ENCODE measurements at regions not wholly inside any gene's neighbourhood (a gene's known extent, or its start where the extent isn't known, plus 50 kb on each side); places are given as distances from the start of the nearest gene placed in this dataset.

- H3K4me3 ChIP-seq (ENCODE audit: low read length): no peak overlapping the region
- H3K27me3 ChIP-seq (replicated peaks; ENCODE audit: control insufficient read depth, insufficient read depth, low read length): no peaks in the 10 kb centered on the region
- peaks cover 13% of the 10 kb centered on the region for H3K9me3 ChIP-seq (ENCODE audit: control insufficient read depth, low read length)
- no peak for DNase-seq (ENCODE audit: low read depth)
- H3K9ac ChIP-seq (ENCODE audit: low read length): no peak overlapping the region
- H3K4me1 ChIP-seq (ENCODE audit: control insufficient read depth, insufficient read depth, low read length): no peaks in the 10 kb centered on the region
- H3K36me3 ChIP-seq (ENCODE audit: control insufficient read depth, insufficient read depth, low read length, severe bottlenecking): no peaks in the 10 kb centered on the region
These were observed 280.3 kb upstream of the SLITRK3 start for GRCh38 chr3:165476399-165477060.

GRCh38 chr3:165466856-165467255, 270.7 kb upstream of the SLITRK3 start:
- Histone ChIP-seq H3K27me3 (replicated peaks; ENCODE audit: control insufficient read depth, insufficient read depth, low read length) (no peaks in the 10 kb centered on the region), H3K36me3 (ENCODE audit: control insufficient read depth, insufficient read depth, low read length, severe bottlenecking) (no peaks in the 10 kb centered on the region), H3K9me3 (ENCODE audit: control insufficient read depth, low read length) (no peaks in the 10 kb centered on the region), H3K4me1 (ENCODE audit: control insufficient read depth, insufficient read depth, low read length) (peaks cover 9% of the 10 kb centered on the region), H3K4me3 (ENCODE audit: low read length) (no peak overlapping the region), H3K9ac (ENCODE audit: low read length) (no peak overlapping the region)
- no peak for DNase-seq (ENCODE audit: low read depth)

GRCh38 chr3:165464736-165465135, 268.6 kb upstream of the SLITRK3 start:
- Histone ChIP-seq H3K27me3 (replicated peaks; ENCODE audit: control insufficient read depth, insufficient read depth, low read length) (no peaks in the 10 kb centered on the region), H3K4me3 (ENCODE audit: low read length) (no peak overlapping the region), H3K4me1 (ENCODE audit: control insufficient read depth, insufficient read depth, low read length) (peaks cover 9% of the 10 kb centered on the region), H3K36me3 (ENCODE audit: control insufficient read depth, insufficient read depth, low read length, severe bottlenecking) (no peaks in the 10 kb centered on the region), H3K9ac (ENCODE audit: low read length) (no peak overlapping the region), H3K9me3 (ENCODE audit: control insufficient read depth, low read length) (no peaks in the 10 kb centered on the region)
- no peak for DNase-seq (ENCODE audit: low read depth)

GRCh38 chr3:165463531-165463930, 267.3 kb upstream of the SLITRK3 start:
- Histone ChIP-seq H3K9ac (ENCODE audit: low read length) (no peak overlapping the region), H3K4me3 (ENCODE audit: low read length) (no peak overlapping the region), H3K36me3 (ENCODE audit: control insufficient read depth, insufficient read depth, low read length, severe bottlenecking) (no peaks in the 10 kb centered on the region), H3K27me3 (replicated peaks; ENCODE audit: control insufficient read depth, insufficient read depth, low read length) (no peaks in the 10 kb centered on the region), H3K4me1 (ENCODE audit: control insufficient read depth, insufficient read depth, low read length) (peaks cover 9% of the 10 kb centered on the region), H3K9me3 (ENCODE audit: control insufficient read depth, low read length) (no peaks in the 10 kb centered on the region)
- DNase-seq (ENCODE audit: low read depth): no peak

GRCh38 chr3:165462636-165463334, 266.6 kb upstream of the SLITRK3 start:
- Histone ChIP-seq H3K9me3 (ENCODE audit: control insufficient read depth, low read length) (no peaks in the 10 kb centered on the region), H3K4me3 (ENCODE audit: low read length) (no peak overlapping the region), H3K4me1 (ENCODE audit: control insufficient read depth, insufficient read depth, low read length) (peaks cover 9% of the 10 kb centered on the region), H3K27me3 (replicated peaks; ENCODE audit: control insufficient read depth, insufficient read depth, low read length) (no peaks in the 10 kb centered on the region), H3K9ac (ENCODE audit: low read length) (no peak overlapping the region), H3K36me3 (ENCODE audit: control insufficient read depth, insufficient read depth, low read length, severe bottlenecking) (no peaks in the 10 kb centered on the region)
- no peak for DNase-seq (ENCODE audit: low read depth)

- H3K9ac ChIP-seq (ENCODE audit: low read length): no peak overlapping the region
- H3K4me3 ChIP-seq (ENCODE audit: low read length): no peak overlapping the region
- H3K9me3 ChIP-seq (ENCODE audit: control insufficient read depth, low read length): no peaks in the 10 kb centered on the region
- no peak for DNase-seq (ENCODE audit: low read depth)
- H3K36me3 ChIP-seq (ENCODE audit: control insufficient read depth, insufficient read depth, low read length, severe bottlenecking): no peaks in the 10 kb centered on the region
- peaks cover 9% of the 10 kb centered on the region for H3K4me1 ChIP-seq (ENCODE audit: control insufficient read depth, insufficient read depth, low read length)
- no peaks in the 10 kb centered on the region for H3K27me3 ChIP-seq (replicated peaks; ENCODE audit: control insufficient read depth, insufficient read depth, low read length)
These were observed 264.0 kb upstream of the SLITRK3 start for GRCh38 chr3:165459924-165460835.

GRCh38 chr3:165459111-165459510, 262.9 kb upstream of the SLITRK3 start:
- no peak for DNase-seq (ENCODE audit: low read depth)
- Histone ChIP-seq H3K4me3 (ENCODE audit: low read length) (no peak overlapping the region), H3K4me1 (ENCODE audit: control insufficient read depth, insufficient read depth, low read length) (peaks cover 2% of the 10 kb centered on the region), H3K27me3 (replicated peaks; ENCODE audit: control insufficient read depth, insufficient read depth, low read length) (no peaks in the 10 kb centered on the region), H3K36me3 (ENCODE audit: control insufficient read depth, insufficient read depth, low read length, severe bottlenecking) (no peaks in the 10 kb centered on the region), H3K9ac (ENCODE audit: low read length) (no peak overlapping the region), H3K9me3 (ENCODE audit: control insufficient read depth, low read length) (no peaks in the 10 kb centered on the region)

GRCh38 chr3:165457096-165457495, 260.9 kb upstream of the SLITRK3 start:
- Histone ChIP-seq H3K27me3 (replicated peaks; ENCODE audit: control insufficient read depth, insufficient read depth, low read length) (no peaks in the 10 kb centered on the region), H3K4me1 (ENCODE audit: control insufficient read depth, insufficient read depth, low read length) (no peaks in the 10 kb centered on the region), H3K9me3 (ENCODE audit: control insufficient read depth, low read length) (peaks cover 3% of the 10 kb centered on the region), H3K36me3 (ENCODE audit: control insufficient read depth, insufficient read depth, low read length, severe bottlenecking) (no peaks in the 10 kb centered on the region), H3K9ac (ENCODE audit: low read length) (no peak overlapping the region), H3K4me3 (ENCODE audit: low read length) (no peak overlapping the region)
- no peak for DNase-seq (ENCODE audit: low read depth)

- H3K9ac ChIP-seq (ENCODE audit: low read length): no peak overlapping the region
- no peak for DNase-seq (ENCODE audit: low read depth)
- H3K9me3 ChIP-seq (ENCODE audit: control insufficient read depth, low read length): peaks cover 3% of the 10 kb centered on the region
- no peaks in the 10 kb centered on the region for H3K27me3 ChIP-seq (replicated peaks; ENCODE audit: control insufficient read depth, insufficient read depth, low read length)
- no peaks in the 10 kb centered on the region for H3K4me1 ChIP-seq (ENCODE audit: control insufficient read depth, insufficient read depth, low read length)
- H3K36me3 ChIP-seq (ENCODE audit: control insufficient read depth, insufficient read depth, low read length, severe bottlenecking): no peaks in the 10 kb centered on the region
- no peak overlapping the region for H3K4me3 ChIP-seq (ENCODE audit: low read length)
These were observed 259.6 kb upstream of the SLITRK3 start for GRCh38 chr3:165455793-165456192.

GRCh38 chr3:165455360-165455759, 259.2 kb upstream of the SLITRK3 start:
- H3K27me3 ChIP-seq (replicated peaks; ENCODE audit: control insufficient read depth, insufficient read depth, low read length): no peaks in the 10 kb centered on the region
- peaks cover 3% of the 10 kb centered on the region for H3K9me3 ChIP-seq (ENCODE audit: control insufficient read depth, low read length)
- no peak overlapping the region for H3K9ac ChIP-seq (ENCODE audit: low read length)
- no peaks in the 10 kb centered on the region for H3K4me1 ChIP-seq (ENCODE audit: control insufficient read depth, insufficient read depth, low read length)
- H3K4me3 ChIP-seq (ENCODE audit: low read length): no peak overlapping the region
- H3K36me3 ChIP-seq (ENCODE audit: control insufficient read depth, insufficient read depth, low read length, severe bottlenecking): no peaks in the 10 kb centered on the region
- no peak for DNase-seq (ENCODE audit: low read depth)

- H3K9ac ChIP-seq (ENCODE audit: low read length): no peak overlapping the region
- peaks cover 3% of the 10 kb centered on the region for H3K9me3 ChIP-seq (ENCODE audit: control insufficient read depth, low read length)
- H3K4me3 ChIP-seq (ENCODE audit: low read length): no peak overlapping the region
- DNase-seq (ENCODE audit: low read depth): no peak
- no peaks in the 10 kb centered on the region for H3K4me1 ChIP-seq (ENCODE audit: control insufficient read depth, insufficient read depth, low read length)
- no peaks in the 10 kb centered on the region for H3K27me3 ChIP-seq (replicated peaks; ENCODE audit: control insufficient read depth, insufficient read depth, low read length)
- H3K36me3 ChIP-seq (ENCODE audit: control insufficient read depth, insufficient read depth, low read length, severe bottlenecking): no peaks in the 10 kb centered on the region
These were observed 255.3 kb upstream of the SLITRK3 start for GRCh38 chr3:165451371-165452070.
